NCI-H146 treated with DMSO at 0.1 percent for 48 hours (cell line): ENCODE measurements at regions not wholly inside any gene's neighbourhood (a gene's known extent, or its start where the extent isn't known, plus 50 kb on each side); places are given as distances from the start of the nearest gene placed in this dataset.
"Not testable (repeated sequence)": the region's sequence is repeated elsewhere in the genome, so short reads cannot be mapped to it uniquely, and the experiment has no call there.

Source experiments
- DNase-seq: peaks from one replicate; lab custom pipeline; 2025; ENCODE audit not compliant: unreplicated experiment; lab: John Stamatoyannopoulos, UW

DNA sequence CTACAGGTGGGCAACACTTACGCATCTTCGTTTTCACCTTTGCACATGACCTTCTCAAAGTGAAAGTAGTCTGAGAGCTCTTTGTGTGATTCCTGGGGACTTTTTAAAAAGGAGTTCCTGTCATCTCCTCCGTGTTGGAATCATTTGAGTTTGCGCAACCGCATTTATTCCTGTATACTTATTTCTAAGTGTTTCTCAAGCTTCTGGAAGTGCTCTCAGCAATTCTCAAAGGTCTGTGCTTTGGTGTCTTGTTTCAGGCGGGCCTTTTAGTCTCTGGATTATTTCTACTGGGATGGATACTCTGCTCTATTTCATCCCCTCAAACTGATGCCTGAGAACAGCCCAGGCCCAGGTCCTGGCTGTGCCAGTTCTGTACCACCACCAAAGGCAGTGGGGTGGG lies 226.5 kb upstream of the TUT7 start:
- DNase-seq, result no peak

DNA sequence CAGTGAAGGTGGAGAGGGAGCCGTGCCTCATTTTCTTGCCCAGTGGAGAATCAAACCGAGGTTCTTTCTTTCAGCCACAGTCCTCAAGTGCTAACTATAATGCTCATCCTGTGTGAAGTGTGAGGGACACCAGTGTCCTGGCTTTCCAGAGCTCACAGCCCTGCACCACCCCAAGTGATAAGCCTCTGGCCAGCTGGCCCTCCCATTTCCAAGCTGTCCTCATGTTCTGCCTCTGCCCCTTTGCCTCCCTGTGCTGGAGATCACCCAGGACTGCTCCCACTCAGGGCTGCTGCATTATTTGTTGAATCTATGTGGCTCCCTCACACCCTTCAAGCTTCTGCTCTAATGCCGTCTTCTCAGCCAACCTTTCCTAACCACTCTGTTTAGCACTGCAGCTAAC lies 224.5 kb upstream of the TUT7 start:
- DNase-seq, result no peak

DNA sequence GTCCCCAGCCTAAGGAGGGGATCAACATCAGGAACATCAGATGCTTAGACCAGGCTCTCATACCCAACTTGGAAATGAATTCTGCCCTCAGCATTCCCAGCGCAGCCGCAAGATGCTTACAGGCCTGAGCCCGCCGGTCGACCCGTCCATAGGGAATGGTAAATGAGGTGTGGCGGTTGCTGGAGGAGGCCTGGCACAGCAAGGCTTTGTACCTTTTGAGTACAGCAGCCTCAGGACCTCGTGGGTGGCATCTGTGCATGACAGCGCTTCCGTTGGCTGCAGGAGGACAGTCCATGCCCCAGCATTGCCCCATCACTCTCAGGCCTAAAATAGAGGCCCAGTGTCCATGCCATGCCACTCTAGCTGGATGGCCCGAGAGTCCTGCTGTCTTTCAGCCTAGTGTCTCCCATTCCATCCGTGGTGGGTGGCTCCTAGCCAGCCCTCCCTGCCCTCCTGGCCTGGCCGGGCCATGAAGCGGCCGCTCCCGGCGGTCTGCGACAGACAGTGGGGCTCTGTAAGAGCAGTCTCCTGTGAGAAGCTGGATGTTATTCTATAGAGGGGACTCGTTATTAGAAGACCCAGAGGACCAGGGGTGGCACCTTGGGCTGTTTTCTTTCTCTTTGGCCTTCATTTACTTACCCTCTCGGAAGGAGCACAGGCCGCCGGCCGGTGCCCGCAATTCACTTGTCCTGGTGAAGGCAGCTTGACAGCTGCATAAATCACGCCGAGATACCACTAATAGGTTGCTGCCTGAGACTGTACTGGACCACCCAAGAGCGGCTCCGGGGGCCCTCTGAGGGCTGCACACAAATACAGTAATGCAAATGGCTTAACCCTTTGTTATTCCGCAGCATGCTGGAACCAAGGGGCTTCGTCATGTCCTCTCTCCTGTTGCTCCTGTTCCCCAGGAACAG lies 223.5 kb upstream of the TUT7 start:
- DNase-seq, result no peak

DNA sequence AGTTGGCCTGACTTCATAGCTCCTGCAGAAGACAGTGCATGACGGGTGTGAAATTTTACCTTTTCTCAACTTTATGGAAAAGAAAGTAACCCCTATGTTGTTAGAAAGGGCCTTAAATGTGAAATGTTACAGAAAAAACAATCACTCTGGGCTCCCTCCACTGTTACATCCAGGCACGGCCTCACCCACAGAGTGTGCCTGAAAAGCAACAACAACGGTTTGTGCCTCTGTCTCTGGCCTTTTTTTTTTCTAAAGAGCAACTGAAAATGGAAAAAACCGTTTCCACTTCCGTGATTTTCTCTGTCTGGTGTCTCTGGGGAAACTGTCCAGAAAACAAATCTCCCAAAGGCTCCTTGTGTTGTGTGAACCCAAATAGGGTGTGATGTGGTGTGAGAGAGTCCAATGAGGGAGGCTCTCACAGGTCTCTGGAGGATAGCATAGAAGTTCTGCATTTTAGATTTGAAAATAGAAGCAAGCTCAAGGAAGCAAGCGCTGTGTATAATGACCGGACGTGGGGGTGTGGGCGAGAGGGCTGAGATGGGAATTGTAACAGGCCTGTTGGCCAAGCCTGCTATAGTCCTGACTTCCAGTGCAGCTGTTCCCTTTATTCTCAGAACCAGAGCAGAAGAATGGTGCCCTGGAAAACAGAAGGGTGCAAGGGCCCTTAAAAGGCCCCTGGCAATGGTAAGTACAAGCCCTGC lies 221.8 kb upstream of the TUT7 start:
- DNase-seq, result no peak

DNA sequence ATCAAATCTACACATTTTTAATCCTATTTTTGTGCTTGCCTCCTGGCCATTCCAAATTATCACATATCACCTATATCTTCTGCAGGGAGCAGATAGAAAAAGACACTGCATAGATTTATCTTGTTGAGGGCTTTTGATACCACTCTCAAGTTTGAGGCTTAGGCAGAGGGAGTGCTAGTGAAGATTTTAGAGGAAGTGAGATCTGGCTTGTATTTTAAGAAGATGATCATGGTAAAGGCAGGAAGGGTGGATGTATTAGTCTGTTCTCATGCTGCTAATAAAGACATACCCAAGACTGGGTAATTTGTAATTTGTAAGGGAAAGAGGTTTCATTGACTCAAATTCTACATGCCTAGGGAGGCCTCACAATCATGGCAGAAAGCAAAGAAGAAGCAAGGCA lies 220.9 kb upstream of the TUT7 start:
- no peak for DNase-seq

DNA sequence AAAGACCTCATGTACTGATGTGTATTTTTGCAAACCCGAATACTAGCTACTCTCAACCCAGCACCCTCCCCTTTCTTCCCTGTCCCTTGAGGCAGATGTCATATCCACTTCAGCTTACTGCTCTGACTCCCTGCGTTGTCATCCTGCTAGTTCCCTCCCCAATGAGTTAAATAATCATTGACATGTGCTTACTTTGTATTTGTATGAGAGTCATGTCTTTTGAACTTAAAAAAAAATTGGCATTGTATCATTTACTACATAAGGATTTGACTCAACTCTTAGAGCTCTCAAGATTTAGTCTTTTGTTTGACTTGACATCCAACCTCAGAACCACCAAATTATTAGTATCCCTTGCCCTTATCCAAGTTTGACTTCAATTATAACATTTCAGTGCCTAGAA lies 219.7 kb upstream of the TUT7 start:
- DNase-seq, result no peak

DNA sequence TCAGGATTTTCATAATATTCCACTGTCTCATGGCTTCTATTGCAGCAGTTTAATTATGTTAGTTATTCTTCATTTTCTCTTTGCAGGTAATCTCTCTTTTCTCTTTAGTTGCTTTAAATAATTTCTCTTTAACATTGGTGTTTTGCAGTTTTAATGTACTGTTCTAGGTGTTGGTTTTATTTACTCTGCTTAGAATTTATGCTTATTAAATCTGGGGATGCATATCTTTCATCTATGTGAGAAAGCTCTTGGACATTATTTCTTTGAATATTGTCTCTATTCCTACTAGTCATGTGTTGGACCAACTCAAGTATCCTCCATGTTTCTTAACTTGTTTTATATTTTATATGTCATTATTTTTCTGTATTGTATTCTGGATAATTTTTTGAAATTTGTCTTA lies 218.7 kb upstream of the TUT7 start:
- no peak for DNase-seq

DNA sequence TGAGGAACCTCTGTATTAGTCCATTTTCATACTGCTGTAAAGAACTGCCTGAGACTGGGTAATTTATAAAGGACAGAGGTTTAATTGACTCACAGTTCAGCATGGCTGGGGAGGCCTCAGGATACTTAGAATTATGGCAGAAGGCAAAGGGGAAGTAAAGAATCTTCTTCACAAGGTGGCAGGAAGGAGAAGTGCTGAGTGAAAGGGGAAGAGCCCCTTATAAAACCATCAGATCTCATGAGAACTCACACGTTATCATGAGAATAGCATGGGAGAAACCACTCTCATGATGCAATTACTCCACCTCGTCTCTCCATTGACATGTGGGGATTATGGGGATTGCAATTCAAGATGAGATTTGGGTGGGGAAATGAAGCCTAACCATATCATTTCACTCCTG lies 211.4 kb upstream of the TUT7 start:
- not testable (repeated sequence) for DNase-seq

DNA sequence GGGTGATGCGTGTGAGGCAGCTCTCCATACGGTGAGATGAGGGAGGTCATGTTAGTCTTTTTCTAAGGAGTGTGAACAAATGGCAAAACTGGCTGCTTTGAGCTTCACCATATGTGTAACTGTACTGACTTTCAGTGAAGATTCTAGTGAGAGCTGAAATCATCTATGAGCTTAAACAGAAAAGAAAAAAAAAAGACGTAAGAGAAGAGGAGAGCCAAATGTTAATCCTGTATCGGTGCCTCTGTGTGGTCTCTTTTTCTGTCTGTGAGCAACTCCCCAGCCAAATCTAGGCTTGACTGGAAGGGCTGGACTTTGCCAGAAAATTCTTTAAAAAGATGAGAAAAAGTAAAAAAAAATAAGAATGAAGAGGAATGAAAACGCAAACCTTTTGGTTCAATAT lies 209.7 kb upstream of the TUT7 start:
- DNase-seq, result no peak

DNA sequence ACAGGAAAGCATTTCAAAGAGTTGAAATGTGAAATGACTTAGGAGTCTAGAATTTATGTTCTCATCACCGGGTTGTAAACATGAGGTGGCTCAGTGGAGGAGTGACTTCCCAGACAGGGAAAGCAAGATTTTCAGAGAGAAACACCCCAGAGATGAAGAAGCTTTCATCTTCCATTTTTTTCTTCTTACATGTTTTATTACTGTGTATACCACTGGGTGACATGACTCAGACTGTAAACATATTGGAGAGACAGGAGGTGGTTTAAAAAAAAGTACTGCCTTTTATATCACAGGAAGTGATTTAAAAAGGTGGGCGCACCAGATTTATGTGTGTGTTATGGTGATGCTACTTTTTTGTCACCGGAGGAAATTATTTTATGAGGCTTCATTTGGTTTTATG lies 209.1 kb upstream of the TUT7 start:
- no peak for DNase-seq

DNA sequence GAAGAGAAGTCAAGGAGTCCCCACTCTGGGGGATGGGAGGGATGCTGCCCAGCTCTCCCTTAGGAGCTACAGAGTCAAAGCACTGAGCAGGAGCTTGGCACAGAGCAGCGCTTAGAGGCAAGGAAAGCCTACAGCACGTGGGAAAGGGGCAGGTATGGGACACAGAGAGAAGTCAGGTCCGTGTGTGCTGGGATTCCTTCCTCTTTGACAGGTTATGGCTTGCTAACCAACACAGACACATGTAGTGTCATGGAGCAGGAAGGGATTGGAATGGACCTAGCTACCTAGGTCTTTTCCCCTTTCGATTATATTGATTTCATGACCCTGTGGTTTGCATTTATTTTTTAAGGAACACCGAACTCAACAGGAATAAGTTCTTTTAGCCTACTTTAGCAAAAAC lies 208.5 kb upstream of the TUT7 start:
- no peak for DNase-seq

DNA sequence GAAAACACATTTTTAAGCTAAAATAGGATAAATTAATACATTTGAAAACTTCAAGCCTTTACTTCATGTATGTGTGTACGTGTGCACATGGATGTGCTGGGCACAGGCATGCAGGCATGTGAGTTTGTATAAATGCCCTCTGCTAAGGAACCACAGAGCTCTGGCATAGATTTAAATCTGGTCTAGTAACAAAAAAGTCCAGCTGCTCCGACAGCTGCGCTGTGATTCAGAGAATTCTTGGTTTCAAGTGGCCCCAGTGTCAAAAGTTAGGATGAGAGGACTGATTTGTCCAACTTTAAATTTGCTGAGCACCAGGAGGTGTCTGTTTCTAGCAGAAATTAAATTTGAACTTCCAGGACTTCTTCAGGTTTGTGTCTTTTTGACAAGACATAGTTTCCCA lies 203.7 kb upstream of the TUT7 start:
- no peak for DNase-seq

DNA sequence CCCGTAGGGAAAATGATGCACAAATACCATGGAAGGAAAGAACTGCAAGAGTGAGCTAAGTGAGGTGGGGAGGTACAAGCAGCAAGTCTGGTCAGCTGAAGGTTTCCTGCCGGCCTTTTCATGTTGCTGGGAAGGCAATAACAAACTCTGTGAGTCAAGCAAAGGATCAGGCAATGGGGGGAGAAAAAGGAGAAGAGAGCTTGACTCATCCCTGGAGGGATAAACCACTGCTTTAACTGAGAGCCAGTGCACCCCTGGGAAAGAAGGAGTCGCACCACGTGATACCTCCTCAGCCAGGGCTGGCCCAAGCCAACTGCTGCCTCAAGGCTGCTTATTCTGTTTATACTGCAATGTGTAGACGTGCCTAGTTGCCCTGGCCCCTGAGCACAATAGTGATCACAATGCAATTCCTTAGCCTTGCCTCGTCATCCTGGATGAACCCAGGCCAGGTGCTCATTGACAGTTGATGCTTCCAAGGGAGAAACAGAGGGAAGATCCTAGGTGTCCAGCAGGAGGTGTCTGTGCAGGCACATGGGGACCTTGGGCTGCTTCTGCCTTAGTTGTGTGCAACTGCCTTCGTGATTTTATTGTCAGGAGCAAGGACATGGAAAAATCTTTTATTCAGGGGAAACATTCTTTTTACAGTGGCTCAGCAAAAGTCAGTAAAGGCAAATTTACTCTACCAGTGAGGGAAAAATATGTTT lies 203.0 kb upstream of the TUT7 start:
- no peak for DNase-seq

DNA sequence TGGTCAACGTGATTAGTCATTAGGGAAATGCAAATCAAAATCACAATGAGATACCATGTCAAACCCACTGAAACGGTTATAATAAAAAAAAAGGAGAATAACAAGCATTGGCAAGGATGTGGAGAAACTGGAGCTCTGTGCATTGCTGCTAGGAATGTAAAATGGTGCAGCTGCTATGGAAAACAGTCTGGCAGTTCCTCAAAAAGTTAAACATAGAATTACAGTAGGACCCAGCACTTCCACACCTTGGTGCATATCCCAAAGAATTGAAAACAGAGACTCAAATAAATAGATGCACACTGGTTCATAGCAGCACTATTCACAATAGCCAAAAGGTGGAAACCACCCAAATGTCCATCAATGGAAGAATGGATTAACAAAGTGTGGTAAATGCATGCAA lies 201.5 kb upstream of the TUT7 start:
- DNase-seq, result no peak

DNA sequence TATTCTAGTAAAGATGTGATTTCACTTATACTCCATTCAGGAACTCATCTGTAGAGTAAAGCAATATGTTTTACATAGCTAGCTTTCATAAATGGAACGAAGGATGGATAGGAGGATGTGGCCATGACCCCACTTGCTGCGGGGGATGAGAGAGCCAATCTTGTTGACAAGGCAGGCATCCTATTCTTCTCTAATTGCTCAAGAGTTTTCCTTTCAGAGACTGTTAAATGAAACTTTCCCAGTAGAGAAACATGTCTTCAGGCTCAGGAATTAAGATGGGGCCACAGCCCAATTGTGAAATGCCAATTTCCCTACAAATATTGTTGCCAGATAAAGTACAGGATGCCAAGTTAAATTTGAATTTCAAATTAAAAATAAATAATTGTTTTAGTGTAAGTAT lies 196.2 kb upstream of the TUT7 start:
- DNase-seq, result no peak

DNA sequence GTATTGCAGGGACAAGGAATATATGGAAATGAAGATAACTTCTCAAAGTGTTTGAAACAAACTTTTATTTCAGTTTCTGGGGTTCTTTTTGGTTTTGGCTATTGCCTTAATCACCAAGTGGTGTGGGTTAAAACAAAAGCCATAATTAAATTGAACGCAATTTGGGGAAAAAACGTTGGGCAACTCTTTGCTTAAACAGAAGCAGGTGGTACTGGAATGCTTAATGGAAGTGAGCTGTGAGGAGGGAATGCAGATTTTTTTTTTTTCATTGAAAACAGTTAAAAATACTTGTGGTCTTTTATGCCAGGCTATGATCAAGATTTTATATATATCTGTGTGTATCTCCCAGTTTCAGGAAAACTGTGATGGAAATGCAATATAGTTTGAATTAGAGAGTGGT lies 195.7 kb upstream of the TUT7 start:
- DNase-seq, result no peak

DNA sequence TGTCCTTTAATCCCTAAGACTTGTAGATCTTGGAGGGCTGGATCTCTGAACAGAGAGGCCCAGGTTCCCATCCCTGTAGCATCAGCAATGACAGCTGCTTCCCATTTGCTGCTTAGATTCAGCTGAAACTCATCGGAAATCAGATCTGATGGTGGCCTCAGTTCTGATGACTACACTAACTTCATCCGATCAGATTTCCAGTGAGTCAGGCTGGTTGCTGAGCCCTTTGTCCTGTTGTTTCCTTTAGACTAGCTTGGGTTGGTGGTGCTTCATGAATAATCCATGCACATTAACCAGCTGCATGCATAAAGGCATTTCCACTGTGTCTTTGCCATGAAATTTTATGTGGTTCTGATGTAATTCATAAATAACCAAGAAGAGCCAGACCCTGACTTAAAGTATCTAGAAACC lies 195.2 kb upstream of the TUT7 start:
- DNase-seq, result no peak

DNA sequence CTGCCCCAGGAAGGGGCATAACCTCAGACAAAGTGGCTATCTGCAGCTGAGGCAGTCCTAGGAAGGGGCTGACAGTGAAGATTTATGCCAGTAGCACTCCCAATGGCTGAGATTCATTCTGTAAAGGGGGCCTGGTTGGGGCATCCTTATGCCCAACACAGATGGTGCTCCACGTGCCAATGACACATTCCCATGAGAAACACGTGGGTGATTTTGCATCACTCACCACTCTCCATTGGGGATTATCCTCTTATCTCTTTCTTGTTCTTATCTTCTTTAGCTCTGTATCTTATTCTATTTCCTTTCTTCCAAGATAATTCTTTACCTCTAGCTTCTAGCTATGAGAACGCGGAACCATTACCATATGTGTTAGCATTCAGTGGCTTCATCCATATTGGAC lies 194.0 kb upstream of the TUT7 start:
- DNase-seq, result no peak

DNA sequence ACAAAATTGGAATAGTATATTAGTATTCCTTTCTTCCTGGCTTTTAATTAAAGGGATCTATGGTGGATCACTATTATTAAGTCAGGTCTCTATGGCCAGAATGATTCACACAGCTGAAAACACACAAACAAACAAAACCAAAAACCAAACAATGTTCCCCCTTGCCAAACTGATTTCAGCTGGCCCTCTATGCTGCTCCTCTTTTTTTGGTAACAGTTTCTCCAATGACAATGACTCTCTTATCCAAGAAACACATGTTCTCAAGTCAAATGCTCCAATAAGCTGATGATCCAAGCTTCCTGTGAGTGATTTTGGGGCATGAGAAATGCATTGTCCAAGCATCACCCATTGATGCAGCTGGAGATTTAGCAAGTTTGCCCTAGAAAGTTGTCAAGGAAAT lies 193.4 kb upstream of the TUT7 start:
- DNase-seq, result no peak

DNA sequence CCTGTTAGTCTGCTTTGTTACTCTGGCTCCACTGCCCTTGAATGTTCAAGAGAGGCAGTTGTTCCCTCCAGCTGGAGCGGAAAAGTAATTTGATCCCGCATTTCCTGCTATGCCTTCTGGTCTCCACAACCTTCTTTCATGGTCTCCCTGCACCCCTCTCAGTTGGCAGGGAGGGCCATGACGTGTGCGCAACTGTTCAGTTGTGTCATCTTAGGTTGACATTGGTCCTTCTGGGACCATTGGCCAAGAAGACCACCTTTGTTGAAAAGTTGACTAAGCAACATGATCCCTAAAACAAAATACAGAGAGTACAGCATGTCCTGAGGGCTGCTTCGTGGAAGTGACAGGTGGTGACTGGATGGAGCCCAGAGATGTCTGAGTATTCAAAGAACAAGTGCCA lies 192.5 kb upstream of the TUT7 start:
- no peak for DNase-seq

DNA sequence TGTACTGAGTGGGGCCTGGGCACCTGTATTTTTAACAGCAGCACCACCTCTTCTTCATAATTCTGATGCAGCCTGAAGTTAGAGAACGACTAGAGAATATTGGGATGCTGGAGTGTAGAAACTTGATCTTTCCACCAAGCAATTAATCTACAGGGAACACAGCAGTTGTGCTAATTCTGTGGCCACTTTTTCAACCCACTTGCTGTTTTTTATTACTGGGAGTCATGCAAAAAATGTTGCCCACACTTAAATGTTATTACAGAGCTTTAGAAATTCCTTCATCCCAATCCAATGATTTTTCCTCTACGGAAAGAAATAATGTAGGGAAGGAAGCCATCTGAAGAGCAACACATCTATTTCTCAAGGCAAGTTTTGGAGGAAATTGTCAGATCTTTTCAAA lies 190.9 kb upstream of the TUT7 start:
- no peak for DNase-seq

DNA sequence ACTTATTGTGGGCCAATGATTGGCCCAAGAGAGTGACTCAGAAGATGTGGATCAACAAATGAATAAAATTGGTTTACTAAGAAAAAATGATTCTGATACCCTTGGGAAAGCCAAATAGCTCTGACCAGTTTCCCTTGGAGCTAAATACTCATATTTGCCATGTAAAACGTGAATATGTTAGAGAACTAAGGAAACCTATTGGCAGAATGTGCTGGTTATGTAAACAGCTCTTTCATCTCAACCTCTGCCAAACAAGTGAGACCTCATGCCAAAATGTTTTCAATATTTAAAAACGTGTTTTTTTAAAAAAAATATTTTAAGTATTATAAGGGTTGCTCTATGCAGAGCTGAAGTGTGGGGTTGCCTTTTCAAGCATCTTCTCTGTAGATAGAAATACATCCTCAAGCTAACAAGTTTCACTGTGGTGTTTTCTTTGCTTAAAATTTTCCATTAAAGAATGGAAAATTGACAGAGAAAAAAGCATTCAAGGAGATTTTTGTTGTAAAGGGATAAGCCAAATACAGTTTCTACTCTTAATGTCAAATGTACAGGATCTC lies 186.9 kb upstream of the TUT7 start:
- DNase-seq, result no peak
